ENCODE measurements at regions not wholly inside any gene's neighbourhood (a gene's known extent, or its start where the extent isn't known, plus 50 kb on each side); places are given as distances from the start of the nearest gene placed in this dataset.

DNA sequence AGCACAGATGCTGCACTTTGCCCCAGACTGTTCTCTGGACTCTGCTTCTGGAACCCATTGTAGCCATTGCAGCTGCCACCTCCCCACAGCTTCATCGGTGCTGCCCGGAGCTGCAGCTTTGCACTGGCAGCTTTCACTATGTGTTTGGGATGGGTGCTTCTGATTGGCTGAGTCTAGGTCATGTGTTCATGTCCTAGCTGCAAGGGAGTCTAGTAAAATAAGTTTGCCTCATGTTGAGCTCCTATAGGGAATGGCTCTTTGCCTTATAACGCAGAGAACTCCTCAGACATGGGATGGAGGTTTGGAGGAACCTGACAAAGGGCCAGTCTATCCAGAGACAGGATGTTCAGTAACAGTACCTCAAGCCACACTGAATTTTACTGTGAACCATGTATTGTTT lies 268.0 kb downstream of the BMP7 start:
- Histone ChIP-seq H3K4me1 (no peaks in the 10 kb centered on the region), H3K4me3 (no peak overlapping the region), H3K27me3 (no peaks in the 10 kb centered on the region), H3K9me3 (peaks cover 0 to 5% (median 0%) of the 10 kb centered on the region in 4 donors), H3K36me3 (no peaks in the 10 kb centered on the region), H3K27ac (no peak overlapping the region)
- intact Hi-C loops (cut with DNase I) = no loop called here
- TF ChIP-seq, protein P1, sequence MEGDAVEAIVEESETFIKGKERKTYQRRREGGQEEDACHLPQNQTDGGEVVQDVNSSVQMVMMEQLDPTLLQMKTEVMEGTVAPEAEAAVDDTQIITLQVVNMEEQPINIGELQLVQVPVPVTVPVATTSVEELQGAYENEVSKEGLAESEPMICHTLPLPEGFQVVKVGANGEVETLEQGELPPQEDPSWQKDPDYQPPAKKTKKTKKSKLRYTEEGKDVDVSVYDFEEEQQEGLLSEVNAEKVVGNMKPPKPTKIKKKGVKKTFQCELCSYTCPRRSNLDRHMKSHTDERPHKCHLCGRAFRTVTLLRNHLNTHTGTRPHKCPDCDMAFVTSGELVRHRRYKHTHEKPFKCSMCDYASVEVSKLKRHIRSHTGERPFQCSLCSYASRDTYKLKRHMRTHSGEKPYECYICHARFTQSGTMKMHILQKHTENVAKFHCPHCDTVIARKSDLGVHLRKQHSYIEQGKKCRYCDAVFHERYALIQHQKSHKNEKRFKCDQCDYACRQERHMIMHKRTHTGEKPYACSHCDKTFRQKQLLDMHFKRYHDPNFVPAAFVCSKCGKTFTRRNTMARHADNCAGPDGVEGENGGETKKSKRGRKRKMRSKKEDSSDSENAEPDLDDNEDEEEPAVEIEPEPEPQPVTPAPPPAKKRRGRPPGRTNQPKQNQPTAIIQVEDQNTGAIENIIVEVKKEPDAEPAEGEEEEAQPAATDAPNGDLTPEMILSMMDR (IDR thresholded peaks at IDR 0.05) = no peak
- no peak for TF ChIP-seq POLR2A (IDR thresholded peaks at IDR 0.05)
- ATAC-seq (no peak), DNase-seq (no peak)
- 83% methylated on average over 1 of the region's 3 CpGs for WGBS (ENCODE audit: insufficient coverage, low coverage, low lambda C conversion rate, missing lambda C conversion rate)

DNA sequence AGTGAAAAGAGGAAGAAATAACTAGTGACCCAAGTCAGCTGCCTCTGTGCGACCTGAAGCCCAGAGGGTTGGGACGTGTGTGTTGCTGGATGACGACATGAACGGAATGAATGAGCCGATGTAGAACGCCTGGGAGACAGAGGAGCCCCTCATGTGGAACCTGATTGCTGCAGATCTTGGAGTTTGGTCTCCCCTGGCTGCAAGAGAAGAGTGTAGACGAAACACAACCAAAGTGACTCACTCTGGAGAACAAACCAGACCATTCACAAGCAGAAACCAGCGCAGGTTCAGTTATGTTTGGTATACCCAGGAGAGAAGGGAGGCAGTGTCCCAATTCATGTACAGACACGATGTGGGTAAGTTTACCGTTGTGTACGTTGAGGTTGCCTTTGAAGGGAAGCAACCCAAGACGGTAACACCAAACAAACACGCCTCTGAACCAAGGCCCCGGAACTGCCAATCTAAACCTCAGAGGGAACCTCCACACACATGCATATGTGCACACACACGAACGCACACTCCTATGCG lies 265.9 kb downstream of the BMP7 start:
- Histone ChIP-seq H3K9me3 (peaks cover 0 to 5% (median 0%) of the 10 kb centered on the region in 4 donors), H3K4me3 (no peak overlapping the region), H3K27me3 (no peaks in the 10 kb centered on the region), H3K36me3 (no peaks in the 10 kb centered on the region), H3K27ac (no peak overlapping the region), H3K4me1 (no peaks in the 10 kb centered on the region)
- ATAC-seq = no peak
- WGBS (ENCODE audit: insufficient coverage, low coverage, low lambda C conversion rate, missing lambda C conversion rate) = 56% methylated on average over 17 of the region's 17 CpGs
- TF ChIP-seq POLR2A (IDR thresholded peaks at IDR 0.05) = no peak
- TF ChIP-seq, protein P1 (IDR thresholded peaks at IDR 0.05) = no peak
- intact Hi-C loops (cut with DNase I) = no loop called here
- DNase-seq = no peak

DNA sequence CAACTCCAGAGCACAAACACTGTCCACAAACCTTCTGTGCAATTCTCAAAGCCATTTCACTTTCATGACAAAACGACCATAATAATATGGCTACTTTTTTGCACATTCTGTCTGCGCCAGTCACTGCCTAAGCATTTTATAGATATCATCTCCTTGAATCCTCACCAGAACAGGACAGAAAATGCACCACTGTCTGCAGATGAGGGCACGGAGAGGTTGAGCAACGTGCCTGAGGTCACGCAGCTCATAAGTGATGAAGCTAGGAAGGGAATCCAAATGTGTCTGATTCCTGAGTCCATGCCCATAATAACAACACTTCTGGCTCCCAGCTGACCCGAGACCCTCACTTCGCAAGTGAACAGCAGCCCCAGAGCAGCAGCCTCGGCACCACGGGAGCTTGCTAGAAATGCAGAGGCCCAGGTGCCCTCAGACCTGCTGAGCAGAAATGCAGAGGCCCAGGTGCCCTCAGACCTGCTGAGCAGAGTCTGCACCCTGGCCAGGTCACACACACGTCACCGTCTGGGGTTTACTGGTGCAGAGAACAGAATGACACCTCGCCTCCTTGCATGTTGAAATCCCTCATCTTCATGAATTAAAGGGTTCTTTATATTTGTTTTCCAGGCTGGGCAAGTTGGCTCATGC lies 265.2 kb downstream of the BMP7 start:
- Histone ChIP-seq H3K27me3 (no peaks in the 10 kb centered on the region), H3K36me3 (no peaks in the 10 kb centered on the region), H3K4me1 (no peaks in the 10 kb centered on the region), H3K27ac (no peak overlapping the region), H3K4me3 (no peak overlapping the region), H3K9me3 (peaks cover 0 to 5% (median 0%) of the 10 kb centered on the region in 4 donors)
- ATAC-seq (no peak), DNase-seq (no peak)
- intact Hi-C loops (cut with DNase I) = no loop called here
- TF ChIP-seq, protein P1 (IDR thresholded peaks at IDR 0.05) = no peak
- whole genome bisulfite sequencing (ENCODE audit: insufficient coverage, low coverage, low lambda C conversion rate, missing lambda C conversion rate) = 58% methylated on average over 6 of the region's 12 CpGs

DNA sequence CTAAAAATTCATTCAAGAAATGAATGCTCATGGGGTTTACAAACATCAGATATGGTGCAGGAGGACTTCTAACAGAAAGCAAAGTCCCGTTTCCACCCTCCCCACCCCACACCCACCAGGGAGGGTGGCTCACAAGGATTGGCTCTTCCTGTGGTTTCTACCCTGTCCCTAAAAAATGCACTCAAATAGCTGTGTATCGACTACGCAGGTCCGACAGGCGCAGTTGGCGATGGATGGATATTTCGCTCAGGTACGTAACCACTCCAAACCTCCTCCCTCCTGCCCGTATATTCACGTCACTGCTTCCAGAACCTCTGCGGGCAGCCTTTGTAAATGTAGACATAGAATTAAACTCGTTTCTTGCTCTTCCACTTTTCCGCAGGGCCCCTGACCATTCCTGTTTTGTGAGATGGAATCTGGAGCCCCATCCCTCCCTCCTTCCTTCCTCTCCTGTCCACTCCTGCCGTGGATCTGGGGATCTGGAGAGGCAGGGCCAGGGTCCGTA lies 264.3 kb downstream of the BMP7 start:
- ATAC-seq = no peak
- Histone ChIP-seq H3K27ac (no peak overlapping the region), H3K4me1 (no peaks in the 10 kb centered on the region), H3K36me3 (no peaks in the 10 kb centered on the region), H3K4me3 (no peak overlapping the region), H3K9me3 (peaks cover 0 to 5% (median 0%) of the 10 kb centered on the region in 4 donors), H3K27me3 (no peaks in the 10 kb centered on the region)
- DNase-seq = no peak
- intact Hi-C loops (cut with DNase I) = no loop called here
- 57% methylated on average over 12 of the region's 15 CpGs for whole genome bisulfite sequencing (ENCODE audit: insufficient coverage, low coverage, low lambda C conversion rate, missing lambda C conversion rate)
- TF ChIP-seq POLR2A (IDR thresholded peaks at IDR 0.05) = no peak
- TF ChIP-seq, protein P1 (IDR thresholded peaks at IDR 0.05) = no peak

Data from right lobe of liver (tissue), 6 donors.